CD1c-positive myeloid dendritic cell (primary cell): ENCODE measurements at regions not wholly inside any gene's neighbourhood (a gene's known extent, or its start where the extent isn't known, plus 50 kb on each side); places are given as distances from the start of the nearest gene placed in this dataset.
"Not testable (repeated sequence)": the region's sequence is repeated elsewhere in the genome, so short reads cannot be mapped to it uniquely, and the experiment has no call there.

Experiments
- DNase-seq: peaks from one replicate; pipeline ENCODE4 v3.0.0-alpha.2; 2016; ENCODE audit errors: extremely low spot score

DNA sequence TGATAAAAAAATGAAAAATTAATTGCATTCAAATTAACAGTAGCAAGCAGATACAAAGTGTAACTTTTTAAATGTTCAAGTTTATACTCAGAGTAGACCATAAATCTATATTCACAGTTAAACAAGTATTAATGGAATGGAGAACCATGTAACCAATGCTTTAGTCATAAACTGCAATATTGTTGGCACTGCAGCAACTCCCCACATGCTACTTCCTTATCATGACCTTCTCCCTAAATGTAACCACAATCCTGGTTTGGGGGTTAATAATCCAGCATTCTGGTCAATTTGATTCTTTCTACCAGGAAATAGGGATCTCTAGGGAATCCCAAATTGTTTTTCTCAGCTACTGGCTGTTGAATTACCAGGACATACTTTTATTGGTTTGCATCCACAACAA lies 223.9 kb upstream of the DCAF8L1 start:
- DNase-seq: no peak

- no peak for DNase-seq
Observed at GRCh38 chrX:28189011-28189410, 207.8 kb upstream of the DCAF8L1 start.

DNA sequence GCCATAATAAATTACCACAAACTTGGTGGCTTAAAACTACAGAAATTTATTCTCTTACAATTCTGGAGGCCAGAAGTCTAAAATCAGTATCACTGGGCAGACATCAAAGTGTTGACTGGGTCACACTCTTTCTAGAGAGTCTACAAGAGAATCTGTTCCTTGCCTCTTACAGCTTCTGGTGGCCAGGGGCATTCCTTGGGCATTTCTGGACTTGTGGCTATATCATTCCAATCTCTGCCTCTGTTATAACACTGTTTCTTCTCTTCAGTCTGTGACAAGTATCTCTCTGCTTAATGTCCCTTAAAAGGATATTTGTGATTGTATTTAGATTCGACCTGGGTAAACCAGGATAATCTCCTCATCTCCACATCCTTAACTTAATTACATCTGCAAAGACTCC lies 207.3 kb upstream of the DCAF8L1 start:
- DNase-seq: no peak

- no peak for DNase-seq
Observed at GRCh38 chrX:28180096-28180495, 198.8 kb upstream of the DCAF8L1 start.

DNA sequence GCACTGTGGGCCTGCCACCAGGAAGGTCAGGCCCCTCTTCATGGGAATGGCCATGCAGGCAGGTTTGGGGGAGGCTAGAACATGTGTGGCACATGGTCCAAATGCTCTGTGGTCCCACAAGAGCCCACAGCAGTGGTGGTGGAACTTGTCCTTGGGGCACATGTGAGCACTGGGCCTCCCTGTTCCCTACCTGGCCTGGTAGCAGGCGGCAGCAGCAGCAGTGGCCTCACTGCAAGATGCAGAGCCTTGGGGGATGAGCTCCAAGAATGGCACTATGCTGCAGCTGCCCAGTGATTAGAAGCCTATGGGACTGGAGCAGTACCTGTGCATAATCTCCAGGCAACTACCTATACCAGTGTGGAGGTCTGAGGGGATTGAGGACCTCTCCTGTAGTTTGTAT lies 197.0 kb upstream of the DCAF8L1 start:
- DNase-seq: no peak

- no peak for DNase-seq
Observed at GRCh38 chrX:28177202-28177601, 196.0 kb upstream of the DCAF8L1 start.

GRCh38 chrX:28170713-28171112 lies 189.5 kb upstream of the DCAF8L1 start:
- no peak for DNase-seq

DNA sequence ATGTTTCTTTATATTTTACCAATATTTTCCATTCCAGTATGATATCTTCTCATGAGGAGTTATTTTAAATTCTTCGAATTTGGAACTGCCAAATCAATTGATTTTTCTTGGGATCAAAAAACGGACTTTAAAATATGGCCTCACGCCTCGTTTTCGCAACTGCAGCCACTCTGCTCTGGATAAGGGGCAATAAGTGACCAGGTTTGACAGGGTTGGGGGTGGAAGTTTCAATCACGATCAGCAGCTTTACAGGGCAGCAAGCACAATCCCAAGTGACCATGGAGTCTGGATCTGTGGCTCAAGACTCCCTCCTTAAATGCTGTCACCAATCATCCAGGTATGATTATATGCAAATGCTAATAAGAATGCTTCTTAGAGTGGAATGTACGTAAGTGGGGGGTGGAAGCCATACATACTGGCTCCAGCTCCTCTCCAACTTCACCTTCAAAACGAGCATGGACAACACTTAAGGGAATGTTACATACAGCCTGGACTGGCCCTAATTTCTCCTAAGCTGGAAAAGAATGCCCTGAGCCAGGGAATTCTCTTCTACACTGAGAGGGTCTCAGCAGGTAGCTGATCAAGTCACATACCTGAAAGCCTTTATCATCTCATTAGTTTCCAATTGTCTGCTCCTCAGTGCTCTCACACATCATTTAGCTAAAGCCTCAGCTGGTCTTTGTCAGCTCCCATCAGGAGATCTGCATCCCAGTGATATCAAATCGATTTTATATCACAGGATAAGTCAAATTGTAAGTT lies 176.9 kb upstream of the DCAF8L1 start:
- DNase-seq: no peak

GRCh38 chrX:28152263-28152662 lies 171.0 kb upstream of the DCAF8L1 start:
- not testable (repeated sequence) for DNase-seq

DNA sequence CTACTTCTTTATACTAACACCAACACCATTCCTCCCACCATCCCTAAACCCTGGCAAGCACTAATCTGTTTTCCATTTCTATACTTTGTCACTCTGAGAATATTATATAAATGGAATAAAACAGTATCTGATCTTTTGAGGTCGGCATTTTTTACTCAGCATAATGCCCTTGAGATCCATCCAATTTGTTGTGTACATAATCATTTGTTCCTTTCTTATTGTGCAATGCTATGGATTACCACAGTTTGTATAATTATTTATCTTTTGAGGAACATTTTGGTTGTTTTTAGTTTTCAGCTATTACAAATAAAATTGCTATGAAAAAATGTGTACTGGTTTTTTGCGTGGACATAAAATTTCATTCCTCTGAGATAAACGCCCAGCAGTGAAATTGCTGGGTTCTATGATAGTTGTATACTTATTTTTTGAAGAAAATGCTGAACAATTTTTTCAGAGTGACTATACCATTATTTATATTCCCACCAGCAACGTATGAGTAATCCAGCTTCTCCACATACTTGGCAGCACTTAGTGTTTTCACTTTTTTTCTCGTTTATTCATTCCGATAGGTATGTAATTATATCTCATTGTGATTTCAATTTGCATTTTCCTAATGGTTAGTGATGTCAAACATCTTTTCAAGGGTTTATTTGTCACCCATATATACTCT lies 154.3 kb upstream of the DCAF8L1 start:
- DNase-seq: no peak

GRCh38 chrX:28133763-28134162 lies 152.5 kb upstream of the DCAF8L1 start:
- DNase-seq: no peak

DNA sequence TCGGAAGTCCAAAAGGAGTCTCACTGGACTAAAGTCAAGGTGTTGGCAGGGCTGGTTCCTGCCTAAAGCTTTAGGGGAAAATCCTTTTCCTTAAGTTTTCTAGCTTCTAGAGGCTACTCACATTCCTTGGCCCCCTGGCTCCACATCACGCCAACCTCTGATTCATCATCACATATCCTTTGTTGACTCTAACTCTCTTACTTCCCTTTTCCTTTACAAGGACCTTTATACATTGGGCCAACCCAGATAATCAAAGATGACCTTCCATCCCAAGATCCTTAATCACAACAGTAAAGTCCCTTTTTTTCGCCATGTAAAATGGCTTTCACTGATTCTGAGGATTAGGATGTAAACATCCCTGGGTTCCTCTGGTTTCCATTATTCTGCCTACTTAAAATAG lies 146.4 kb upstream of the DCAF8L1 start:
- no peak for DNase-seq

DNA sequence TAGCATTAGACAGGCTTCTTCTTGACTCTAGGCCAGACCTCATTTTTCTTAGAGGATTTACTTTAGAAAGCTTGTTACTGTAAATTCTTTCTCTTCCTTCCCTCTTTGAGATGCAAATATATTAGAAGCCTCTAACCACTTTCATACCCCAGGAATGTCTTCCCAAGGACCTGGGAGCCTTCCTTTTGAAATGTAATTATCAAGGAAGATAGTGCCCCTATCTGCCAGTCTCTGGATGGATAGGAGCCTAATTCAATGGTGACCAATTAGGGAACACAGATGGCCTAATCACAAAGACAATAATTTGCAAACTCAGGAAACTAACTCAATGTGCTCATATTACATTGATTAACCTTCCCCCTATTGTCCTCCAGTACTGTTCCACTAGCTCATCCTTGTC lies 145.6 kb upstream of the DCAF8L1 start:
- no peak for DNase-seq

GRCh38 chrX:28124416-28124815 lies 143.2 kb upstream of the DCAF8L1 start:
- DNase-seq: no peak

- not testable (repeated sequence) for DNase-seq
Observed at GRCh38 chrX:28120580-28121245, 139.5 kb upstream of the DCAF8L1 start.

- no peak for DNase-seq
Observed at GRCh38 chrX:28120072-28120471, 138.8 kb upstream of the DCAF8L1 start.

- DNase-seq: no peak
Observed at GRCh38 chrX:28108186-28108945, 127.1 kb upstream of the DCAF8L1 start.

GRCh38 chrX:28099166-28099565 lies 117.9 kb upstream of the DCAF8L1 start:
- DNase-seq: no peak

DNA sequence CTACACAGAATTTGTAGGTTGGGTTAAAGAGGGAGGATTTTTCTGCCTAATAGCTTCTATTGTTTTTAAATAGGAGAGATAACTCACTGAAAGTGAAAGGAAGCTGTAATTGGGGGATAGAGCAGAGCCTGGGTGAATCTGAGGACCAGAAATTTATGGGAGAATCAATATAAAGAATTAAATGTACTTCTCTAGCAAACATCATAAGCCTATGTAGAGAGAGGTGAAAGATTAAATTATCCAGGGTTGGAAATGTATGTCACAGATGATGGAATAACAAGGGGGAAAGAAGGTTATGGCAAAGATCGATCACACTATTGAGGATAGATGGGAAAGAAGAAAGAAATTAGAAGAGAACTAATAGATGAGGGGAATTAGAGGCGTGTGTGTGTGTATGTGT lies 104.4 kb upstream of the DCAF8L1 start:
- no peak for DNase-seq

DNA sequence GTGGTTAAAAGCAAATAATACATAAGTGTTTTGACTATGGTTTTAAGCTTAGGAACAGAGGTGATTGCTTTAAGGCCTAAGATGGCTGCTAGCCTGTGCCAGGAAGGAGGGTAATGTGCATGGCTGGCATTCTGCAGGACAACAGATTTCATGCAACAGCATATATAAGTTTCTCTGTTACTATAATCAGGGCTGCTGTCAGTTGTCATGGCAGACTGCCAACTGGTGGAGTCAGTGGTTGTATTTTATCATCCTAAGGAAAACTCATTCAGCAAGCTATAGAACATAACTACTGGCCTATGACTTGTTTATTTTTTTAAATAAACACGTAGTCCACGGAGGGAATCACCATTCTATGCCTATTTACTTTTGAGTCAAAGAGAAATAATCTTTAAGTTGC lies 77.7 kb upstream of the DCAF8L1 start:
- no peak for DNase-seq

DNA sequence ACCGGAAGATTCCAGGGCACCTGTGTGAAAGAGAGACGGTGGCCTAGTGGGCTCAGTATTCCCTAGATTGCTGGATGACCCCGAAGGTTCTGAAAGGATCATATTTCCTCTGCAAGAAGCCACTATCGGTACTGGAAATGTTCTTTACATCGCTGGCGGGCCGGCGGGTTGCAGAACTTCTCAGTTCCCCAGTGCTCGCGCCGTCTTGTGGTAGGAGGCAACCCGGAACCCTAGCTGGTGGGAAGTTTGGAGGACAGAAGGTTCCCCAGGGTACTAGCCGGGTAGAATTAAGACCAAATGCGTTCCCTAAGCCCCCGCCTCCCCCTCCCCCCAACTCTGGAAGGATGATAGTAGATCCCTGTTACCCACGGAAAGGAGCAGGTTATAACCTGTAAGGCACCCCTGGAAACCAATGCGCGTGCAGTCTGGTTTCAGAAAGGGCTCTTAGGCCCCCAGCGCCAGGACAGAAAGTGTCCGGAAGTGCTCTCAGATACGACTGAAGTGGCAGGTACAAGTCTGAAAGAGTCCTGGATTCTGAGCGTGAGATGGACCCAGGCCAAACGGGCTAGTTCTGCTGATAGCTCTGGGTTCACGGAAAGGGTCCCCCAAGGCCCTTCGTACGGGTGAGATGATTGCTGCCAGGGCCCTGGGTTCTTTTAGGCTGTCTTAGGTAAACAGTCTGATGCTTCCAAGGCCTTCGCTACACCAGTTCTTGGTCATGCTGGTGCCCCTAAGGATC lies 61.7 kb upstream of the DCAF8L1 start:
- DNase-seq: no peak

DNA sequence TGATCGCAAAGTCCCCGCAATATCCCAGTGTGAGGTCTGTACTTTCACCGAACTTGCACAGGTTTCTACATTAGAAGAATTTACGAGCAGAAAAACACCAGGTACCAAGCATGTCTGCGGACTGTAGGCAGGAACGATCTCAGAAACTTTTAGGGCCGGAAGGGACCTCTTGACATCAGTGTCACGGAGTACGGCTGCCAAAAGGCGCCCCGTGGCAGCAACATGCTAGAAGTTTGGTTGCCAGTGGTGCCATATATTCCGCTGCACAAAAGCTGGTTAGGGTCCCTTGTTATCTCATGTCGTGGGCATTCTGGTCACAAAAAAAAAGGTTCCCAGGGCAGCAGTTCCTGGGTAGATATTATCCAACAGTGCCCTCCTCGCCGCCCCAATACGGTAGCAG lies 61.0 kb upstream of the DCAF8L1 start:
- no peak for DNase-seq
